ACC112 (cell line): ENCODE measurements at regions not wholly inside any gene's neighbourhood (a gene's known extent, or its start where the extent isn't known, plus 50 kb on each side); places are given as distances from the start of the nearest gene placed in this dataset.

Experiments used
- H2AFZ ChIP-seq: fragments of 200-600 bp; sonication (generic); one replicate; pipeline ENCODE4 v1.6.0; 2017; ENCODE audit warnings: antibody characterized with exemption, low read length; ENCODE audit not compliant: unreplicated experiment
- H3K27ac ChIP-seq: fragments of 200-600 bp; sonication (generic); 2 replicates; pipeline ENCODE4 v1.5.1; 2014; ENCODE audit warnings: low read depth, mild to moderate bottlenecking, antibody characterized with exemption, low read length, moderate library complexity
- H3K27me3 ChIP-seq: fragments of 200-600 bp; sonication (generic); 2 replicates; pipeline ENCODE4 v1.6.1; 2014; ENCODE audit warnings: mild to moderate bottlenecking, antibody characterized with exemption, low read length, moderate library complexity, mixed read lengths; ENCODE audit not compliant: insufficient read depth
- H3K36me3 ChIP-seq: fragments of 200-600 bp; sonication (generic); 2 replicates; pipeline ENCODE4 v1.6.1; 2016; ENCODE audit warnings: mild to moderate bottlenecking, antibody characterized with exemption, low read length, moderate library complexity, mixed read lengths; ENCODE audit not compliant: insufficient read depth
- H3K4me1 ChIP-seq: fragments of 200-600 bp; sonication (generic); one replicate; pipeline ENCODE4 v1.6.1; 2016; ENCODE audit warnings: low read length, mixed read lengths; ENCODE audit not compliant: insufficient read depth, unreplicated experiment, control insufficient read depth
- H3K4me3 ChIP-seq: fragments of 200-600 bp; sonication (generic); 2 replicates; pipeline ENCODE4 v1.5.1; 2014; ENCODE audit warnings: mild to moderate bottlenecking, low read depth, low read length
- H3K79me2 ChIP-seq: fragments of 200-600 bp; sonication (generic); one replicate; pipeline ENCODE4 v1.6.0; 2016; ENCODE audit warnings: low read length; ENCODE audit not compliant: control insufficient read depth, unreplicated experiment, insufficient read depth

- Histone ChIP-seq H3K36me3 (no peaks in the 10 kb centered on the region), H3K79me2 (no peaks in the 10 kb centered on the region), H3K4me1 (no peaks in the 10 kb centered on the region), H3K27ac (no peak overlapping the region), H3K27me3 (no peaks in the 10 kb centered on the region), H3K4me3 (no peak overlapping the region), H2AFZ (no peak overlapping the region)
Observed at GRCh38 chr4:11608992-11609391, 180.3 kb upstream of the HS3ST1 start.

- Histone ChIP-seq H3K27me3 (no peaks in the 10 kb centered on the region), H3K4me3 (no peak overlapping the region), H3K79me2 (no peaks in the 10 kb centered on the region), H3K27ac (no peak overlapping the region), H3K36me3 (no peaks in the 10 kb centered on the region), H2AFZ (peak overlapping the region; percentile 40), H3K4me1 (peaks cover 9% of the 10 kb centered on the region)
Observed at GRCh38 chr4:11606078-11606477, 177.4 kb upstream of the HS3ST1 start.

GRCh38 chr4:11605597-11605996 is 176.9 kb upstream of the HS3ST1 start:
- H3K27me3 ChIP-seq: no peaks in the 10 kb centered on the region

GRCh38 chr4:11604821-11605220 is 176.1 kb upstream of the HS3ST1 start:
- Histone ChIP-seq H3K79me2 (no peaks in the 10 kb centered on the region), H3K27ac (no peak overlapping the region), H3K36me3 (no peaks in the 10 kb centered on the region), H3K4me3 (no peak overlapping the region), H3K4me1 (peaks cover 9% of the 10 kb centered on the region), H3K27me3 (no peaks in the 10 kb centered on the region), H2AFZ (no peak overlapping the region)

More at GRCh38 chr4:11605597-11605996, 176.9 kb upstream of the HS3ST1 start:
- Histone ChIP-seq H3K79me2 (no peaks in the 10 kb centered on the region), H2AFZ (peak overlapping the region; percentile 40), H3K36me3 (no peaks in the 10 kb centered on the region), H3K4me1 (peaks cover 9% of the 10 kb centered on the region), H3K4me3 (no peak overlapping the region), H3K27ac (no peak overlapping the region)

- H3K4me3 ChIP-seq: no peak overlapping the region
- H3K27ac ChIP-seq: no peak overlapping the region
- H3K79me2 ChIP-seq: no peaks in the 10 kb centered on the region
- H3K4me1 ChIP-seq: peaks cover 9% of the 10 kb centered on the region
- H2AFZ ChIP-seq: no peak overlapping the region
- H3K27me3 ChIP-seq: no peaks in the 10 kb centered on the region
- no peaks in the 10 kb centered on the region for H3K36me3 ChIP-seq
Observed at GRCh38 chr4:11603591-11604194, 175.0 kb upstream of the HS3ST1 start.

- Histone ChIP-seq H2AFZ (no peak overlapping the region), H3K36me3 (no peaks in the 10 kb centered on the region), H3K4me1 (peaks cover 9% of the 10 kb centered on the region), H3K79me2 (no peaks in the 10 kb centered on the region), H3K27ac (no peak overlapping the region), H3K27me3 (no peaks in the 10 kb centered on the region), H3K4me3 (no peak overlapping the region)
Observed at GRCh38 chr4:11602606-11603340, 174.1 kb upstream of the HS3ST1 start.

- Histone ChIP-seq H3K79me2 (no peaks in the 10 kb centered on the region), H2AFZ (no peak overlapping the region), H3K27ac (no peak overlapping the region), H3K4me3 (no peak overlapping the region), H3K36me3 (no peaks in the 10 kb centered on the region), H3K4me1 (peaks cover 9% of the 10 kb centered on the region), H3K27me3 (no peaks in the 10 kb centered on the region)
Observed at GRCh38 chr4:11599064-11599463, 170.4 kb upstream of the HS3ST1 start.

- Histone ChIP-seq H3K36me3 (no peaks in the 10 kb centered on the region), H2AFZ (no peak overlapping the region), H3K4me3 (no peak overlapping the region), H3K4me1 (peaks cover 9% of the 10 kb centered on the region), H3K27ac (no peak overlapping the region), H3K27me3 (no peaks in the 10 kb centered on the region), H3K79me2 (no peaks in the 10 kb centered on the region)
Observed at GRCh38 chr4:11598591-11598990, 169.9 kb upstream of the HS3ST1 start.

- H3K79me2 ChIP-seq: no peaks in the 10 kb centered on the region
- H3K36me3 ChIP-seq: no peaks in the 10 kb centered on the region
- H3K4me1 ChIP-seq: no peaks in the 10 kb centered on the region
- no peak overlapping the region for H3K27ac ChIP-seq
- H3K27me3 ChIP-seq: no peaks in the 10 kb centered on the region
- no peak overlapping the region for H3K4me3 ChIP-seq
- no peak overlapping the region for H2AFZ ChIP-seq
Observed at GRCh38 chr4:11597506-11597905, 168.8 kb upstream of the HS3ST1 start.

- no peak overlapping the region for H3K27ac ChIP-seq
- H3K27me3 ChIP-seq: no peaks in the 10 kb centered on the region
- no peak overlapping the region for H2AFZ ChIP-seq
- H3K79me2 ChIP-seq: no peaks in the 10 kb centered on the region
- no peak overlapping the region for H3K4me3 ChIP-seq
- H3K36me3 ChIP-seq: no peaks in the 10 kb centered on the region
- H3K4me1 ChIP-seq: no peaks in the 10 kb centered on the region
Observed at GRCh38 chr4:11596989-11597388, 168.3 kb upstream of the HS3ST1 start.

- Histone ChIP-seq H3K27ac (no peak overlapping the region), H3K4me3 (no peak overlapping the region), H3K79me2 (no peaks in the 10 kb centered on the region), H3K27me3 (no peaks in the 10 kb centered on the region), H3K4me1 (no peaks in the 10 kb centered on the region), H3K36me3 (no peaks in the 10 kb centered on the region), H2AFZ (no peak overlapping the region)
Observed at GRCh38 chr4:11593576-11594116, 165.0 kb upstream of the HS3ST1 start.
